SK-N-SH treated with all-trans-retinoic acid at 6 μM for 48 hours (cell line): ENCODE measurements at regions not wholly inside any gene's neighbourhood (a gene's known extent, or its start where the extent isn't known, plus 50 kb on each side); places are given as distances from the start of the nearest gene placed in this dataset.

ENCODE experiments used
- BACH2 ChIP-seq: fragments of 250-450 bp; sonication (Bioruptor Pico); IDR thresholded peaks from 2 replicates; pipeline ENCODE4 v1.9.0; 2021; ENCODE audit warnings: mild to moderate bottlenecking, borderline replicate concordance
- ESRRG ChIP-seq: fragments of 250-450 bp; sonication (Bioruptor Pico); IDR thresholded peaks from 2 replicates; pipeline ENCODE4 v1.6.1; 2021; ENCODE audit warnings: mild to moderate bottlenecking
- OSR1 ChIP-seq: fragments of 250-450 bp; sonication (Bioruptor Pico); IDR thresholded peaks from 2 replicates; pipeline ENCODE4 v1.8.0; 2022; ENCODE audit warnings: moderate library complexity, mild to moderate bottlenecking, inconsistent platforms
- RARB ChIP-seq: fragments of 250-450 bp; sonication (Bioruptor Pico); IDR thresholded peaks from 2 replicates; pipeline ENCODE4 v1.8.0; 2021; ENCODE audit warnings: mild to moderate bottlenecking, moderate library complexity
- SNAI2 ChIP-seq: fragments of 250-450 bp; sonication (Bioruptor Pico); IDR thresholded peaks from 2 replicates; pipeline ENCODE4 v1.5.0; 2020; ENCODE audit warnings: mild to moderate bottlenecking, moderate library complexity
- TCF4 ChIP-seq: fragments of 250-450 bp; sonication (Bioruptor Pico); IDR thresholded peaks from 2 replicates; pipeline ENCODE4 v1.8.0; 2021; ENCODE audit warnings: mild to moderate bottlenecking, moderate library complexity, borderline replicate concordance
- TOX ChIP-seq: fragments of 250-450 bp; sonication (Bioruptor Pico); IDR thresholded peaks from 2 replicates; pipeline ENCODE4 v1.8.0; 2021; ENCODE audit warnings: mild to moderate bottlenecking, moderate library complexity, borderline replicate concordance
- ZFP30 ChIP-seq: fragments of 450-650 bp; formaldehyde crosslinking; IDR thresholded peaks from 2 replicates; pipeline ENCODE4 v1.5.0; 2022; ENCODE audit warnings: mild to moderate bottlenecking, moderate library complexity
- ZNF565 ChIP-seq: fragments of 450-650 bp; formaldehyde crosslinking; conservative IDR thresholded peaks from 2 replicates; pipeline ENCODE4 v1.5.0; 2020; ENCODE audit warnings: low read depth, mild to moderate bottlenecking, moderate library complexity
- ZNF8 ChIP-seq: fragments of 450-650 bp; formaldehyde crosslinking; IDR thresholded peaks from 2 replicates; pipeline ENCODE4 v1.5.0; 2020; ENCODE audit warnings: mild to moderate bottlenecking, moderate library complexity
- TF ChIP-seq, protein P1 (sequence below): fragments of 250-450 bp; sonication (Bioruptor Pico); IDR thresholded peaks from 2 replicates; pipeline ENCODE4 v1.5.1; 2020; ENCODE audit warnings: low read depth, mild to moderate bottlenecking, moderate library complexity
- TF ChIP-seq, protein P2 (sequence below): fragments of 250-450 bp; sonication (Bioruptor Pico); IDR thresholded peaks from 2 replicates; pipeline ENCODE4 v1.8.0; 2020; ENCODE audit warnings: mild to moderate bottlenecking, moderate library complexity, borderline replicate concordance
- TF ChIP-seq, protein P3 (sequence below): fragments of 250-450 bp; sonication (Bioruptor Pico); IDR thresholded peaks from 2 replicates; pipeline ENCODE4 v1.8.0; 2021; ENCODE audit warnings: low read depth, mild to moderate bottlenecking, moderate library complexity, borderline replicate concordance

DNA sequence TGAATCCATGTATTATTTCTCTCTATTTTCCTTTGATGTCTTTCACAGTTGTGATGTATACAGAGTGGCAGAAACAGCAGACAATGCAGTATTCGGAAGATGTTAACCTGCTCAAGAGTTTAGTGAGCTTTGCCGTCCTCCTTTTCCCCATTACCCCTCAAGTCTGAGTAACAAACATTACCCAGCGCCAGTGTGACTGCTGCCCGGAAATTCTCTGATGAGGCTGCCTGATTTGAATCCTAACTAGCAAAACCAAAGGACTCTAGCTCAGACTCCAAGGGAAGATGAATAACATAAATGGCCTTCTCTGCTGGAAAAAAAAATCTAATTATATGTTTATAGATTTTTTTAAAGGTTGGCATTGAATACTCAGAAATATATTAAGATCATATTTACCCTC lies 247.3 kb upstream of the SOX21 start:
- TF ChIP-seq, protein P1, sequence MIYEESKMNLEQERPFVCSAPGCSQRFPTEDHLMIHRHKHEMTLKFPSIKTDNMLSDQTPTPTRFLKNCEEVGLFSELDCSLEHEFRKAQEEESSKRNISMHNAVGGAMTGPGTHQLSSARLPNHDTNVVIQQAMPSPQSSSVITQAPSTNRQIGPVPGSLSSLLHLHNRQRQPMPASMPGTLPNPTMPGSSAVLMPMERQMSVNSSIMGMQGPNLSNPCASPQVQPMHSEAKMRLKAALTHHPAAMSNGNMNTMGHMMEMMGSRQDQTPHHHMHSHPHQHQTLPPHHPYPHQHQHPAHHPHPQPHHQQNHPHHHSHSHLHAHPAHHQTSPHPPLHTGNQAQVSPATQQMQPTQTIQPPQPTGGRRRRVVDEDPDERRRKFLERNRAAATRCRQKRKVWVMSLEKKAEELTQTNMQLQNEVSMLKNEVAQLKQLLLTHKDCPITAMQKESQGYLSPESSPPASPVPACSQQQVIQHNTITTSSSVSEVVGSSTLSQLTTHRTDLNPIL (CRISPR knock-in tag) = no peak
- TF ChIP-seq, protein P2, sequence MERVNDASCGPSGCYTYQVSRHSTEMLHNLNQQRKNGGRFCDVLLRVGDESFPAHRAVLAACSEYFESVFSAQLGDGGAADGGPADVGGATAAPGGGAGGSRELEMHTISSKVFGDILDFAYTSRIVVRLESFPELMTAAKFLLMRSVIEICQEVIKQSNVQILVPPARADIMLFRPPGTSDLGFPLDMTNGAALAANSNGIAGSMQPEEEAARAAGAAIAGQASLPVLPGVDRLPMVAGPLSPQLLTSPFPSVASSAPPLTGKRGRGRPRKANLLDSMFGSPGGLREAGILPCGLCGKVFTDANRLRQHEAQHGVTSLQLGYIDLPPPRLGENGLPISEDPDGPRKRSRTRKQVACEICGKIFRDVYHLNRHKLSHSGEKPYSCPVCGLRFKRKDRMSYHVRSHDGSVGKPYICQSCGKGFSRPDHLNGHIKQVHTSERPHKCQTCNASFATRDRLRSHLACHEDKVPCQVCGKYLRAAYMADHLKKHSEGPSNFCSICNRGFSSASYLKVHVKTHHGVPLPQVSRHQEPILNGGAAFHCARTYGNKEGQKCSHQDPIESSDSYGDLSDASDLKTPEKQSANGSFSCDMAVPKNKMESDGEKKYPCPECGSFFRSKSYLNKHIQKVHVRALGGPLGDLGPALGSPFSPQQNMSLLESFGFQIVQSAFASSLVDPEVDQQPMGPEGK = no peak
- no peak for TF ChIP-seq ZNF8 (CRISPR knock-in tag)
- TF ChIP-seq, protein P3, sequence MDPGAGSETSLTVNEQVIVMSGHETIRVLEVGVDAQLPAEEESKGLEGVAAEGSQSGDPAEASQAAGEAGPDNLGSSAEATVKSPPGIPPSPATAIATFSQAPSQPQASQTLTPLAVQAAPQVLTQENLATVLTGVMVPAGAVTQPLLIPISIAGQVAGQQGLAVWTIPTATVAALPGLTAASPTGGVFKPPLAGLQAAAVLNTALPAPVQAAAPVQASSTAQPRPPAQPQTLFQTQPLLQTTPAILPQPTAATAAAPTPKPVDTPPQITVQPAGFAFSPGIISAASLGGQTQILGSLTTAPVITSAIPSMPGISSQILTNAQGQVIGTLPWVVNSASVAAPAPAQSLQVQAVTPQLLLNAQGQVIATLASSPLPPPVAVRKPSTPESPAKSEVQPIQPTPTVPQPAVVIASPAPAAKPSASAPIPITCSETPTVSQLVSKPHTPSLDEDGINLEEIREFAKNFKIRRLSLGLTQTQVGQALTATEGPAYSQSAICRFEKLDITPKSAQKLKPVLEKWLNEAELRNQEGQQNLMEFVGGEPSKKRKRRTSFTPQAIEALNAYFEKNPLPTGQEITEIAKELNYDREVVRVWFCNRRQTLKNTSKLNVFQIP (CRISPR knock-in tag) = no peak
- no peak for TF ChIP-seq BACH2 (CRISPR knock-in tag)
- no peak for TF ChIP-seq TOX (CRISPR knock-in tag)
- TF ChIP-seq SNAI2 (CRISPR knock-in tag) = no peak
- TF ChIP-seq RARB = no peak
- no peak for TF ChIP-seq ESRRG (CRISPR knock-in tag)
- no peak for TF ChIP-seq OSR1 (CRISPR knock-in tag)
- no peak for TF ChIP-seq ZFP30 (CRISPR knock-in tag)
- TF ChIP-seq ZNF565 (CRISPR knock-in tag) = no peak
- TF ChIP-seq TCF4 (CRISPR knock-in tag) = no peak
